ENCODE measurements at regions not wholly inside any gene's neighbourhood (a gene's known extent, or its start where the extent isn't known, plus 50 kb on each side); places are given as distances from the start of the nearest gene placed in this dataset.

GRCh38 chr21:39022035-39022434, 161.2 kb downstream of the PSMG1 start:
- intact Hi-C loops (cut with DNase I, micrococcal nuclease): no loop called here
- Histone ChIP-seq H3K4me1 (ENCODE audit: insufficient read depth, low read length) (peaks cover 2% of the 10 kb centered on the region), H3K27me3 (ENCODE audit: control insufficient read depth in 1 of 2, insufficient read depth in 2 of 2, low read length in 2 of 2) (peaks cover 0 to 2% of the 10 kb centered on the region in 2 experiments), H3K9me3 (ENCODE audit: control insufficient read depth in 1 of 2, insufficient read depth in 1 of 2, low read length in 2 of 2) (peaks cover 5 to 22% of the 10 kb centered on the region in 2 experiments), H3K4me3 (ENCODE audit: low read length) (no peak overlapping the region), H3K27ac (ENCODE audit: low read depth in 1 of 2, low read length in 2 of 2) (no peak overlapping the region), H3K36me3 (ENCODE audit: insufficient read depth, low read length) (no peaks in the 10 kb centered on the region)
- ChIA-PET POLR2A (no interaction called here), CTCF (no interaction called here)
- peaks cover 5% of the 10 kb centered on the region for H3K9me3 Mint-ChIP-seq
- no peaks in the 10 kb centered on the region for H3K36me3 Mint-ChIP-seq (ENCODE audit: low read depth)
- no peak for ATAC-seq (ENCODE audit: poor library complexity)
- no peaks in the 10 kb centered on the region for H3K4me1 Mint-ChIP-seq (ENCODE audit: low read depth)
- no peak overlapping the region for H3K27ac Mint-ChIP-seq
- H3K4me3 Mint-ChIP-seq: no peak overlapping the region
- no peaks in the 10 kb centered on the region for H3K27me3 Mint-ChIP-seq
- DNase-seq: no peak
- TF ChIP-seq CTCF (IDR thresholded peaks at IDR 0.05): no peak

GRCh38 chr21:39021478-39021832, 161.8 kb downstream of the PSMG1 start:
- no peak for TF ChIP-seq CTCF (IDR thresholded peaks at IDR 0.05)
- no peak for DNase-seq
- Mint-ChIP-seq H3K27ac (no peak overlapping the region), H3K9me3 (peaks cover 5% of the 10 kb centered on the region), H3K4me1 (ENCODE audit: low read depth) (no peaks in the 10 kb centered on the region), H3K36me3 (ENCODE audit: low read depth) (no peaks in the 10 kb centered on the region), H3K27me3 (no peaks in the 10 kb centered on the region), H3K4me3 (no peak overlapping the region)
- Histone ChIP-seq H3K36me3 (ENCODE audit: insufficient read depth, low read length) (no peaks in the 10 kb centered on the region), H3K4me1 (ENCODE audit: insufficient read depth, low read length) (peaks cover 2% of the 10 kb centered on the region), H3K27ac (ENCODE audit: low read depth in 1 of 2, low read length in 2 of 2) (no peak overlapping the region), H3K4me3 (ENCODE audit: low read length) (no peak overlapping the region), H3K9me3 (ENCODE audit: control insufficient read depth in 1 of 2, insufficient read depth in 1 of 2, low read length in 2 of 2) (peaks cover 5 to 22% of the 10 kb centered on the region in 2 experiments), H3K27me3 (ENCODE audit: control insufficient read depth in 1 of 2, insufficient read depth in 2 of 2, low read length in 2 of 2) (peaks cover 0 to 2% of the 10 kb centered on the region in 2 experiments)
- CTCF ChIA-PET: no interaction called here
- no peak for ATAC-seq (ENCODE audit: poor library complexity)
- POLR2A ChIA-PET: no interaction called here
- intact Hi-C loops (cut with DNase I, micrococcal nuclease): no loop called here

- Mint-ChIP-seq H3K36me3 (ENCODE audit: low read depth) (no peaks in the 10 kb centered on the region), H3K4me3 (no peak overlapping the region), H3K27ac (no peak overlapping the region), H3K4me1 (ENCODE audit: low read depth) (no peaks in the 10 kb centered on the region), H3K9me3 (peaks cover 5% of the 10 kb centered on the region), H3K27me3 (no peaks in the 10 kb centered on the region)
- peaks cover 0 to 2% of the 10 kb centered on the region in 2 experiments for H3K27me3 ChIP-seq (ENCODE audit: control insufficient read depth in 1 of 2, insufficient read depth in 2 of 2, low read length in 2 of 2)
- DNase-seq (no peak), ATAC-seq (ENCODE audit: poor library complexity) (no peak)
- ChIA-PET POLR2A (no interaction called here), CTCF (no interaction called here)
- intact Hi-C loops (cut with DNase I, micrococcal nuclease): no loop called here
- H3K4me1 ChIP-seq (ENCODE audit: insufficient read depth, low read length): peaks cover 2% of the 10 kb centered on the region
- no peak for TF ChIP-seq CTCF (IDR thresholded peaks at IDR 0.05)
- H3K9me3 ChIP-seq (ENCODE audit: control insufficient read depth in 1 of 2, insufficient read depth in 1 of 2, low read length in 2 of 2): peaks cover 4 to 17% of the 10 kb centered on the region in 2 experiments
- H3K4me3 ChIP-seq (ENCODE audit: low read length): no peak overlapping the region
- no peaks in the 10 kb centered on the region for H3K36me3 ChIP-seq (ENCODE audit: insufficient read depth, low read length)
- H3K27ac ChIP-seq (ENCODE audit: low read depth in 1 of 2, low read length in 2 of 2): no peak overlapping the region
Measured at GRCh38 chr21:39020751-39021477, 162.3 kb downstream of the PSMG1 start.

Measured in CD4-positive, alpha-beta T cell (primary cell).